ENCODE measurements at regions not wholly inside any gene's neighbourhood (a gene's known extent, or its start where the extent isn't known, plus 50 kb on each side); places are given as distances from the start of the nearest gene placed in this dataset.

DNA sequence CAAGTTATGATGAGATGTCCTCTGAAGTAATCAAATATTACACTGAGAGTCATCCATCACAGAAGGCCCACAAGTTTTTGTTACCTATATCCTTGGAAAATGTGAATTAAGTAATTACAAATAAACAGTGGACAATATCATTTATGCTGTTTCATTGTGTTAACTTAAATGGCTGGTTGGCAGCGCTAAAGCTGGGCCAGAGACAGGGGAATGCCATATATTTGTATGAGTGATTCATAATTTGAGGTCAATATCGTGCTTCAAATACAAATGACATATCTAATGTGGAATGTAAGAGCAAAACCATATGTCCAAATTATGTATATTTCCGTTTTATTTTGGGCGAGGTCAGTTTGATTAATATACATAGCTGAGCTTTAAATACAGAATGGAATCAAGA lies 1556.2 kb downstream of the SLITRK5 start:
- BruUV-seq (replicated peaks) = no TSS peak
- ChIA-PET POLR2A (no interaction called here), CTCF (ENCODE audit: low intra/inter-chr PET ratio) (no interaction called here)
- H3K4me2 ChIP-seq (ENCODE audit: insufficient read depth, low read length) = no peak overlapping the region
- ATAC-seq (no peak), FAIRE-seq (no peak), DNase-seq (ENCODE audit: extremely low read depth in 1 of 4, low spot score in 3 of 4) (no peak)
- H3K79me2 ChIP-seq (ENCODE audit: control insufficient read depth, insufficient read depth, low read length) = no peaks in the 10 kb centered on the region
- intact Hi-C loops (cut with micrococcal nuclease) = no loop called here
- 0% methylated on average over 3 of the region's 4 CpGs for WGBS (ENCODE audit: insufficient coverage, low coverage, missing lambda C conversion rate)
- H3K9me1 ChIP-seq (ENCODE audit: control insufficient read depth, insufficient read depth, low read length) = no peaks in the 10 kb centered on the region
- H3K36me3 ChIP-seq (ENCODE audit: control insufficient read depth, insufficient read depth, low read length) = no peaks in the 10 kb centered on the region
- TF ChIP-seq RFX1 (IDR thresholded peaks at IDR 0.05) (no peak), ZNF165 (CRISPR knock-in tag; IDR thresholded peaks at IDR 0.05; ENCODE audit: borderline replicate concordance) (no peak), ZBTB1 (CRISPR knock-in tag; IDR thresholded peaks at IDR 0.05; ENCODE audit: borderline replicate concordance, low read depth) (no peak), NCOR1 (IDR thresholded peaks at IDR 0.05) (no peak), BRD9 (IDR thresholded peaks at IDR 0.05; ENCODE audit: low read depth, partially characterized antibody) (no peak), MED1 (CRISPR knock-in tag; IDR thresholded peaks at IDR 0.05; ENCODE audit: borderline replicate concordance) (no peak)
- TF ChIP-seq, protein P1, sequence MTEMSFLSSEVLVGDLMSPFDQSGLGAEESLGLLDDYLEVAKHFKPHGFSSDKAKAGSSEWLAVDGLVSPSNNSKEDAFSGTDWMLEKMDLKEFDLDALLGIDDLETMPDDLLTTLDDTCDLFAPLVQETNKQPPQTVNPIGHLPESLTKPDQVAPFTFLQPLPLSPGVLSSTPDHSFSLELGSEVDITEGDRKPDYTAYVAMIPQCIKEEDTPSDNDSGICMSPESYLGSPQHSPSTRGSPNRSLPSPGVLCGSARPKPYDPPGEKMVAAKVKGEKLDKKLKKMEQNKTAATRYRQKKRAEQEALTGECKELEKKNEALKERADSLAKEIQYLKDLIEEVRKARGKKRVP (CRISPR knock-in tag; IDR thresholded peaks at IDR 0.05) = no peak
- TF ChIP-seq, protein P2, sequence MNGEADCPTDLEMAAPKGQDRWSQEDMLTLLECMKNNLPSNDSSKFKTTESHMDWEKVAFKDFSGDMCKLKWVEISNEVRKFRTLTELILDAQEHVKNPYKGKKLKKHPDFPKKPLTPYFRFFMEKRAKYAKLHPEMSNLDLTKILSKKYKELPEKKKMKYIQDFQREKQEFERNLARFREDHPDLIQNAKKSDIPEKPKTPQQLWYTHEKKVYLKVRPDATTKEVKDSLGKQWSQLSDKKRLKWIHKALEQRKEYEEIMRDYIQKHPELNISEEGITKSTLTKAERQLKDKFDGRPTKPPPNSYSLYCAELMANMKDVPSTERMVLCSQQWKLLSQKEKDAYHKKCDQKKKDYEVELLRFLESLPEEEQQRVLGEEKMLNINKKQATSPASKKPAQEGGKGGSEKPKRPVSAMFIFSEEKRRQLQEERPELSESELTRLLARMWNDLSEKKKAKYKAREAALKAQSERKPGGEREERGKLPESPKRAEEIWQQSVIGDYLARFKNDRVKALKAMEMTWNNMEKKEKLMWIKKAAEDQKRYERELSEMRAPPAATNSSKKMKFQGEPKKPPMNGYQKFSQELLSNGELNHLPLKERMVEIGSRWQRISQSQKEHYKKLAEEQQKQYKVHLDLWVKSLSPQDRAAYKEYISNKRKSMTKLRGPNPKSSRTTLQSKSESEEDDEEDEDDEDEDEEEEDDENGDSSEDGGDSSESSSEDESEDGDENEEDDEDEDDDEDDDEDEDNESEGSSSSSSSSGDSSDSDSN (IDR thresholded peaks at IDR 0.05; ENCODE audit: borderline replicate concordance in 1 of 2, low read depth in 2 of 2, low read length in 2 of 2) = no peak
- H3K27ac ChIP-seq (ENCODE audit: extremely low read depth, low read depth, low read length) = no peak overlapping the region
- no peak overlapping the region for H3K9ac ChIP-seq (ENCODE audit: insufficient read depth in 1 of 2, low read depth in 2 of 2, low read length in 2 of 2)
- H3K4me3 ChIP-seq = no peak overlapping the region
- H3K4me1 ChIP-seq (replicated peaks in 1 of 2; ENCODE audit: control insufficient read depth in 2 of 2, insufficient read depth in 2 of 2, low read length in 2 of 2) = no peaks in the 10 kb centered on the region
- in situ Hi-C loops (cut with MboI) = no loop called here
- H4K20me1 ChIP-seq (replicated peaks; ENCODE audit: control insufficient read depth, insufficient read depth, low read length) = no peaks in the 10 kb centered on the region
- no peak overlapping the region for H2AFZ ChIP-seq (ENCODE audit: low read depth, low read length)
- H3K9me3 ChIP-seq (replicated peaks; ENCODE audit: control insufficient read depth, insufficient read depth, low read depth, low read length) = no peaks in the 10 kb centered on the region
- H3K27me3 ChIP-seq (ENCODE audit: control insufficient read depth in 2 of 2, insufficient read depth in 2 of 2, low read length in 2 of 2) = no peaks in the 10 kb centered on the region

Data from K562 (cell line).